GM19193 (cell line): ENCODE measurements at regions not wholly inside any gene's neighbourhood (a gene's known extent, or its start where the extent isn't known, plus 50 kb on each side); places are given as distances from the start of the nearest gene placed in this dataset.

Experiments used
- POLR2A ChIP-seq: IDR thresholded peaks from 4 replicates; pipeline ENCODE4 v1.6.1; 2011; ENCODE audit not compliant: insufficient read depth, insufficient read length; ENCODE audit errors: extremely low read depth

GRCh38 chrX:73916931-73917667, 64.6 kb upstream of the XIST start:
- no peak for TF ChIP-seq POLR2A

- no peak for TF ChIP-seq POLR2A
These were observed 64.0 kb upstream of the XIST start for GRCh38 chrX:73916489-73916888.

- no peak for TF ChIP-seq POLR2A
These were observed 61.1 kb upstream of the XIST start for GRCh38 chrX:73913580-73913979.

GRCh38 chrX:73903941-73904340, 51.4 kb upstream of the XIST start:
- no peak for TF ChIP-seq POLR2A
